IMR-90 (cell line): ENCODE measurements at regions not wholly inside any gene's neighbourhood (a gene's known extent, or its start where the extent isn't known, plus 50 kb on each side); places are given as distances from the start of the nearest gene placed in this dataset.
A peak's percentile ranks its signal among the peaks of the same experiment; 100 is the strongest.

Experiments used
- ATAC-seq: fragments of 200-7000 bp; cut with Tn5 transposase; 2 replicates; pipeline ENCODE4 v1.9.1; 2020; ENCODE audit warnings: low read depth, mild to moderate bottlenecking, moderate library complexity
- BruUV-seq: library from RNA; stranded (reverse); fragments of 400-500 nt; replicated peaks from 2 replicates; lab custom pipeline; 2021; lab: Mats Ljungman, UMichigan
- CTCF ChIA-PET: fragments of 300-600 bp; formaldehyde crosslinking; extraction: SDS; loops from one replicate; lab custom pipeline; 2021; ENCODE audit warnings: antibody characterized with exemption; lab: Yijun Ruan, JAX
- POLR2A ChIA-PET: fragments of 300-600 bp; sonication (Branson Sonifier 250); formaldehyde crosslinking; loops from one replicate; lab custom pipeline; 2022; ENCODE audit warnings: antibody characterized with exemption; ENCODE audit not compliant: unreplicated experiment; lab: Charles Lee
- DNase-seq: peaks from one replicate; pipeline ENCODE4 v3.0.0; 2013
- H2AFZ ChIP-seq: replicated peaks from 2 replicates; pipeline ENCODE3; 2013; ENCODE audit warnings: low read length, mild to moderate bottlenecking; ENCODE audit not compliant: poor library complexity
- H2AK5ac ChIP-seq: 2 replicates; pipeline ENCODE4 v1.6.1; 2013; ENCODE audit warnings: low read depth, low read length, inconsistent platforms
- H2AK9ac ChIP-seq: replicated peaks from 2 replicates; pipeline ENCODE3; 2013; ENCODE audit warnings: mild to moderate bottlenecking, low read depth, low read length, moderate library complexity; ENCODE audit not compliant: poor library complexity
- H2BK120ac ChIP-seq: 2 replicates; pipeline ENCODE4 v1.6.1; 2013; ENCODE audit warnings: low read depth, low read length, inconsistent platforms
- H2BK15ac ChIP-seq: 3 replicates; pipeline ENCODE4 v1.6.1; 2013; ENCODE audit warnings: low read depth, low read length, inconsistent platforms
- H2BK20ac ChIP-seq: 2 replicates; pipeline ENCODE4 v1.6.1; 2013; ENCODE audit warnings: low read depth, mild to moderate bottlenecking, inconsistent platforms, low read length, moderate library complexity
- H2BK5ac ChIP-seq: 2 replicates; pipeline ENCODE4 v1.6.1; 2013; ENCODE audit warnings: mild to moderate bottlenecking, low read depth, low read length, inconsistent platforms; ENCODE audit not compliant: poor library complexity, severe bottlenecking
- H3K14ac ChIP-seq: replicated peaks from 2 replicates; pipeline ENCODE4 v1.6.1; 2013; ENCODE audit warnings: low read depth, low read length, inconsistent platforms
- H3K18ac ChIP-seq: 2 replicates; pipeline ENCODE4 v1.6.1; 2013; ENCODE audit warnings: low read depth, low read length, control low read depth
- H3K23ac ChIP-seq: 2 replicates; pipeline ENCODE4 v1.6.1; 2013; ENCODE audit warnings: low read depth, low read length, inconsistent platforms
- H3K27ac ChIP-seq: 2 replicates; pipeline ENCODE4 v1.5.1; 2013; ENCODE audit warnings: mild to moderate bottlenecking, control low read depth, low read length; ENCODE audit not compliant: insufficient read depth
- H3K27me3 ChIP-seq: 2 replicates; pipeline ENCODE4 v1.6.1; 2013; ENCODE audit warnings: low read length; ENCODE audit not compliant: control insufficient read depth, insufficient read depth
- H3K36me3 ChIP-seq: 2 replicates; pipeline ENCODE4 v1.6.1; 2013; ENCODE audit warnings: low read length, mixed read lengths; ENCODE audit not compliant: control insufficient read depth, insufficient read depth
- H3K4ac ChIP-seq: 2 replicates; pipeline ENCODE4 v1.6.1; 2013; ENCODE audit warnings: low read depth, low read length, inconsistent platforms
- H3K4me1 ChIP-seq: 2 replicates; pipeline ENCODE4 v1.6.1; 2013; ENCODE audit warnings: low read length, mixed read lengths; ENCODE audit not compliant: control insufficient read depth, insufficient read depth
- H3K4me2 ChIP-seq: 2 replicates; pipeline ENCODE4 v1.6.1; 2013; ENCODE audit warnings: low read depth, mild to moderate bottlenecking, control low read depth, low read length, moderate library complexity
- H3K4me3 ChIP-seq: 2 replicates; pipeline ENCODE4 v1.5.1; 2013; ENCODE audit warnings: low read depth, mild to moderate bottlenecking, control low read depth, low read length, moderate library complexity; ENCODE audit not compliant: insufficient read depth
- H3K56ac ChIP-seq: 2 replicates; pipeline ENCODE4 v1.6.1; 2013; ENCODE audit warnings: low read length, inconsistent platforms; ENCODE audit not compliant: insufficient read depth; ENCODE audit errors: extremely low read depth
- H3K79me1 ChIP-seq, 2 experiments: 2 replicates each; pipeline ENCODE4 v1.6.1; 2013; ENCODE audit warnings: low read length in 2 of 2, inconsistent platforms in 1 of 2, low read depth in 1 of 2
- H3K9ac ChIP-seq: 2 replicates; pipeline ENCODE4 v1.6.1; 2013; ENCODE audit warnings: low read depth, low read length, control low read depth
- H3K9me1 ChIP-seq: 2 replicates; pipeline ENCODE4 v1.6.1; 2013; ENCODE audit warnings: low read length, inconsistent platforms; ENCODE audit not compliant: insufficient read depth
- H3K9me3 ChIP-seq: 2 replicates; pipeline ENCODE4 v1.6.1; 2013; ENCODE audit warnings: low read length; ENCODE audit not compliant: control insufficient read depth, insufficient read depth
- H4K20me1 ChIP-seq: 2 replicates; pipeline ENCODE4 v1.6.1; 2013; ENCODE audit warnings: low read length, inconsistent platforms; ENCODE audit not compliant: insufficient read depth
- H4K5ac ChIP-seq: 2 replicates; pipeline ENCODE4 v1.6.1; 2013; ENCODE audit warnings: mild to moderate bottlenecking, low read depth, low read length, control low read depth
- H4K8ac ChIP-seq, 2 experiments: 2 replicates each; pipeline ENCODE4 v1.6.1; 2013; ENCODE audit warnings: low read depth in 2 of 2, low read length in 2 of 2, control low read depth in 1 of 2, inconsistent platforms in 1 of 2
- H4K91ac ChIP-seq: 2 replicates; pipeline ENCODE4 v1.6.1; 2013; ENCODE audit warnings: low read depth, low read length, inconsistent platforms; ENCODE audit not compliant: insufficient read depth
- NFE2L2 ChIP-seq: fragments of 150-350 bp; IDR thresholded peaks from 2 replicates; pipeline ENCODE4 v1.6.1; 2016; ENCODE audit warnings: low read depth, mild to moderate bottlenecking, low read length
- POLR2A ChIP-seq: IDR thresholded peaks from 2 replicates; pipeline ENCODE4 v1.6.1; 2012; ENCODE audit warnings: mild to moderate bottlenecking, low read depth, low read length
- WGBS, 2 experiments: methylation state at CpG; one replicate each; pipeline versions ENCODE4 v1.1.5 to v1.1.7; 2013; ENCODE audit warnings: missing lambda C conversion rate in 2 of 2; ENCODE audit not compliant: insufficient read length in 1 of 2; ENCODE audit errors: extremely low coverage in 2 of 2; 5-methylcytosine and 5-hydroxymethylcytosine counted together
- dilution Hi-C: fragments of 300-500 bp; cut with HindIII; formaldehyde crosslinking; loops from one replicate; pipeline ENCODE4 v1.14.3; 2018; ENCODE audit warnings: low sequenced_read_pairs; ENCODE audit not compliant: unreplicated experiment
- in situ Hi-C: fragments of 300-500 bp; cut with MboI; formaldehyde crosslinking; loops from 3 replicates; pipeline ENCODE4 v1.14.3; 2019; ENCODE audit warnings: low sequenced_read_pairs, inconsistent platforms, mixed read lengths
- intact Hi-C: fragments of 100-400 bp; cut with micrococcal nuclease; formaldehyde crosslinking; loops from 2 replicates; pipeline ENCODE4 v1.10.0; 2022

- no peak overlapping the region for H2BK15ac ChIP-seq
- no peak overlapping the region for H3K4me2 ChIP-seq
- no peak for ATAC-seq
- H3K36me3 ChIP-seq: no peaks in the 10 kb centered on the region
- no peak overlapping the region for H3K23ac ChIP-seq
- H4K5ac ChIP-seq: no peak overlapping the region
- H4K91ac ChIP-seq: no peak overlapping the region
- no peaks in the 10 kb centered on the region for H4K20me1 ChIP-seq
- no peaks in the 10 kb centered on the region for H3K9me1 ChIP-seq
- no peak overlapping the region for H2AK5ac ChIP-seq
- H2BK5ac ChIP-seq: no peak overlapping the region
- H3K27ac ChIP-seq: no peak overlapping the region
- WGBS, 2 experiments: no CpG with 5 or more reads among the region's 2 CpGs
- H3K4ac ChIP-seq: no peak overlapping the region
- H3K9me3 ChIP-seq: no peaks in the 10 kb centered on the region
- intact Hi-C loops: no loop called here
- H3K4me3 ChIP-seq: no peak overlapping the region
- peak; percentile 57; the same call in 1 of the 2 replicates for TF ChIP-seq NFE2L2
- TF ChIP-seq POLR2A: no peak
- H3K27me3 ChIP-seq: no peaks in the 10 kb centered on the region
- no TSS peak for BruUV-seq
- no peak overlapping the region for H2AFZ ChIP-seq
- H3K14ac ChIP-seq: no peak overlapping the region
- H3K4me1 ChIP-seq: peaks cover 5% of the 10 kb centered on the region; the same call in 1 of the 2 replicates
- H3K56ac ChIP-seq: no peak overlapping the region
- dilution Hi-C loops: no loop called here
- H2BK120ac ChIP-seq: no peak overlapping the region
- POLR2A ChIA-PET: no interaction called here
- CTCF ChIA-PET: no interaction called here
- in situ Hi-C loops: no loop called here
- no peaks in the 10 kb centered on the region for H3K79me1 ChIP-seq
- no peak overlapping the region for H2AK9ac ChIP-seq
- no peak overlapping the region for H3K18ac ChIP-seq
- no peak overlapping the region for H4K8ac ChIP-seq
- no peak for DNase-seq
- no peak overlapping the region for H3K9ac ChIP-seq
- H2BK20ac ChIP-seq: no peak overlapping the region
Observed at GRCh38 chr9:115443890-115444289, 325.9 kb upstream of the TNC start.
